NCI-H345 treated with DMSO at 0.1 percent for 48 hours (cell line): ENCODE measurements at regions not wholly inside any gene's neighbourhood (a gene's known extent, or its start where the extent isn't known, plus 50 kb on each side); places are given as distances from the start of the nearest gene placed in this dataset.

Source experiments
- DNase-seq: peaks from one replicate; lab custom pipeline; 2025; ENCODE audit not compliant: unreplicated experiment; lab: John Stamatoyannopoulos, UW

DNA sequence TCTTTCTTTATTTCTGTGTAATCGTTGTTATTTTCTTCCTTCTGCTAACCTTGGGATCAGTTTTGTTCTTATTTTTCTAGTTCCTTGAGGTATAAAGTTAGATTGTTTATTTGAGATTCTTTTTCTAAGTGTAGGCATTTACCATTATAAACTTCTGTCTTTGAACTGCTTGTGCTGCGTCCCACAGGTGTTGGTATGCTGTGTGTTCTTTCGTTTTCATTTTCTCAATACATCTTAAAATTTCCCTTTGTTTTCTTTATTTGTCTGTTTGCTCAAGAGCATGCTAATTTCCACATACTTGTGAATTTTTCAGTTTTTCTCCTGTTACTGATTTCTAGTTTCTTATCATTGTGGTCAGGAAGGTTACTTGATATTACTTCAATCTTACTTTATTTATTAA is 873.8 kb upstream of the GCFC2 start:
- DNase-seq, result no peak

DNA sequence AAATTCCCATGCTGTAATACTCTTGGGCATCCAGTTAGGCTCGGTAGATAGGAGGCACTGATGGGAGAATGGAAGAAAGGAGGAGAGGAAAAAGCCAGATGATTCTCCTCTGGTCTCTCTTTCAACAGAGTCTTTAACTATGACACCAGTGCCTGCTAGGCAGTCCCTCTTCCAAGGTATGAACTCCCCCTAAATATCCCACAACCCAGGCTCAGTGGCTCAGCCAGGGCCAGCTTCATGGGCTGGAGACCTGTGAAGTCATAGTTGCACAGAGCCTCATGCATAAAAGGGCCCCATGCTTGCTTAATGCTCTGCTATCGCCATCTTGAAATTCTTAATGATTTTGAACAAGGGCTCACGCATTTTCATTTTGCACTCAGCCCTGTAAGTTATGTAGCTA is 869.2 kb upstream of the GCFC2 start:
- no peak for DNase-seq

DNA sequence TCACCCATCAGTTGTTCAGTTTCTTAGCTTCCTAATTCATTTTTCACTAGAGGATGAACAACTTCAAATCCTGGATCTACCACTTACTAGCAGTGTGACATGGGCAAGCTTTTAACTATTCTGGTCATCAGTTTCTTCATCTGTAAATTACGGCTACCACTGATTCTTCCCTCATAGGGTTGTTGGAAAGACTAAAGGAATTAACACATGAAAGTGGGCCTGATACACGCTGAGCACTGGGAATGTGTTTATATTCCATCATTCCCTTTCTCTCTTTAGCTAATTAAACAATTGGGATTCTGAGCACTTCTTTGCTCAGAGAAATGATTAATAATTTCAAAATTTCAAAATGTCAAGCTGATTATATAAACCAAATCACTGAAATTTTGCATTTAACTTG is 862.3 kb upstream of the GCFC2 start:
- no peak for DNase-seq

DNA sequence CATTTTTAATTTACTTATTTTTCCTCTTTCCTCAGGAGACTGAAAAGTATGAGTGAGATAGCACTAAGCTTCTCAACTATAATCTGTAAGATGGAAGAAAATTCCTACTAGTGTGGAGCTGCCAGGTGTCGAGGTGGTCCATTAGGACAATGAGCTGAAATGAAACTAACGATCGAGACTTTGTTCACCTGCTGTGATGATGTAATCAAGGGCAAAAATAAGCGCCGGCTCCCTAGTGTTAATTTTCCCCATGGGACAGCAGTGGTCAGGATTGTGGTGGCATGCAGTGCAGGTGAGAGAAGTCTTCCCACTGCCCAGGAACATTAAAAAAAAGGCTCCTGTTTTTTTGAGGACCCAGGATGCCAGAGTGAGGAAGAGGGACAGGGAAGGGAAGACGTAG is 859.1 kb upstream of the GCFC2 start:
- DNase-seq, result no peak

DNA sequence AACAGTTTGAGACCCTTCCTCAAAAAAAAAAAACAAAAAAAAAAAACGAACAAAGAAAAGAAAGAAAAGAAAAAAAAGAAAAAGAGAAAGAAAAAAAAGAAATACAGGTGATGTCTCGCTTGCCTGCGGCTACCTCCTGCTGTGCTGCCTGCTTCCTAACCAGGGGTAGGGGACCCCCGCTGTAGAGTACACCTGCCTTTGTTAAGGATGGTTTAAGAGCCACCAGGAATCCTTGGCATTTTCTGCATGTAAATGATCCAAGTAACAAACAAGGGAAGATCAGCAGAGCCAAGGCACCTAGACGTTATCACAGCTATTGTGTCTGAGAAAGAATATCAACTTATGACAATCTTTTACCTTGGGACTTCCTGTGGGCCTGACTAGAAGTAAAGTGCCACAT is 856.8 kb upstream of the GCFC2 start:
- no peak for DNase-seq

DNA sequence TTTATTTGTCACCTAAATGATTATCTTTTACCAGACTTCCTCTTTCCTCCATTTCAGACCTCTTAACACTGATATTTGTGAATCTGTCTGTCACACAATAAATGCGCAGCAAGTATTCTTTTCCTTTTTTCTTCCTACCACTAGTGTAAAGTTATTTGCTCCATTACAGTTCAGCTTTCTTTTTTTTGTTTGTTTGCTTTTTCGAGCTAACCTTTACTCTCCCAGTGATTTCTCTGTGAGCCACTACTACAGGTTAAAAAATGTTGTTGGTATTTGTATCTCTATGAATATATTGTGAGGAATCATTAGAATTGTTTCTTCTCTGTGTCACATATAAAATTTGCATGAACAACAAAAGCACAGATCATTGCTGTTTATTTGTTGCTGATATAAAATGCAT is 854.0 kb upstream of the GCFC2 start:
- DNase-seq, result no peak

DNA sequence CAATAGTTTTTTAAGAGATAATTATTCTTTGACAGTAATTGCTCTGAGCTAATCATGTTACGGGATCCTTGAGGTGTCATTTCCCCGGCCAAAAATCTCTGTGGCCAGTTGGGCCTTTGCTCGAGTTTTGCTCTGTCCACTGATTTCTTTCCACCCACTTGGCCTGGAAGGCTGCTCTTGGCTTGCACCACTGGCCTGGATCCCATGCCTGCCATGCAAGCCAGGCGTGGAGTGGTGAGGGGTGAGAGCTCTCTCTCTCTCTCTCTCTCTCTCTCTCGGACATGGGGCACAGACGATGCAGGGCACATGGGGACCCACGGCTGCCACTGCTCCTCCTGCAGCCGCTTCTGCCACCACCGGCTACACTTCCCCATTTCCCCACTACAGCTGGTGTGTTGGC is 853.0 kb upstream of the GCFC2 start:
- no peak for DNase-seq

DNA sequence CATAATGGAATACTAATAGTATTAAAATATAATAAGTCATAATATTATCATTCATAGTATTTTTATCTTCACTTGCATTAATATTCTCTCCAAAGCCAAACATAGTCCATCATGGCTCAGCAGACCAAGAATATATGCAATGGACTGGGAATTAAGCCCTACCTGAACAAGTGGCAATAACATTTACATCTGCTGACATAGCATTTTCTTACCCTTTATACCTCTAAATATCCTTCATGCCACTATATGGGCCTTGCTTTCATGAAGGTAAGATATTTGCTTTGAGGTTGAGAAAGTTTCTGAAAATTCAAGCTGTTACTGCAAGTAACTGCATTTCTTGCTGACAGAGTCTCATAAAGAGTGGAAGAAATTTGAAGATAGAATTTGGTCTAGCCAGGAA is 847.4 kb upstream of the GCFC2 start:
- no peak for DNase-seq

DNA sequence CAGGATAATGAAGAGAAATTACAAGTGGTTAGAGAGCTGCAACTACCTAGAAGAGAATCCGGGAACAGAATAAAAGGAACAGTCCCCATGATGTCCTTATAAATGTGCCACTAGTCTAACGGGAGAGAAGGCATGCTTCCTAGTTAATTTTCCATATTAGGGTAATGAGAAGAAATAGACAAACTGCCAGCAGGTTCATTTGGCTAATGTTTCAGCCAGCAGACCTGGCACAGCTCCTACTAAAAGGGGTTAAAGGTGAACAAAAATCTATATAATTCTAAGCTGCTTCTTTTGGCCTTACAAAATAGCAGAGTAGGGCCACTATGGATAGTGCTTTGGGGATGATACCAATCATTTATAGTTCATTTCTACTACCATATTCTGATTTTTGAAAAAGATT is 845.3 kb upstream of the GCFC2 start:
- DNase-seq, result no peak

DNA sequence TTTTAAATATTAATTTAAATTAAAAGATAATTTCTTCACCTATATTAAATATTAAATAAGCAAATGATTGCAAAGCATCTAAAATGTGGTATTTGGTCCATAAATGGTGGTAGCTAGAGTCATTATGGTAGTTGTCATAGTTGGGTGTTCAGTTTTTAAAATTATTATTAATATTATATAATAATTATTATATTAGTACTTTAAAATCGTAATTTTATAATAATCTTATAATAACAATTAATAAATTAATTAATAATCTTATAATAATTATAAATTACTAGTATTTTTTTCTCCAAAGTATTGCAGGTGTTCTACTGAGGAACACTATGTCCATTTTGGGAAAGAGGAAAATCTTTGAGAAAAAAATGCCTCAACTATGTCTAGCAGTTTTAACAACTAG is 835.5 kb upstream of the GCFC2 start:
- no peak for DNase-seq

DNA sequence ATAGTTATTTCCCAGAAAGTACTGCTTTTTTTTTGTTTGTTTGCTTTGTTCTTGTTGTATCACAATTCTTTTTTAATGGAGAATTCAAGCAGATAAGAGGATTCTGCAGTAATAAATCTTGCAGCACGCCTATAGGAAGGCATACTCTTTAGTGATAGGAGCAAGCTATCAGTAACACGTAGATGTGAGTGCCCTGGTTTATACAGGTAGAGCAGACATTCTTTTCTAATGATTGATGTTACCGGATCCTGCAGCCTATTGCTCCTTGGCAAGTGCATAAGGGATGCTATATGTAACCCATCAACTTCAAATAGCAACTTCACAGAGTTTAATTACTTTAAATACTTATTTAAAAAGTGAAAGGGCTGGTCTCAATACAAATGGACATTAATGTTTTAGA is 834.2 kb upstream of the GCFC2 start:
- no peak for DNase-seq

DNA sequence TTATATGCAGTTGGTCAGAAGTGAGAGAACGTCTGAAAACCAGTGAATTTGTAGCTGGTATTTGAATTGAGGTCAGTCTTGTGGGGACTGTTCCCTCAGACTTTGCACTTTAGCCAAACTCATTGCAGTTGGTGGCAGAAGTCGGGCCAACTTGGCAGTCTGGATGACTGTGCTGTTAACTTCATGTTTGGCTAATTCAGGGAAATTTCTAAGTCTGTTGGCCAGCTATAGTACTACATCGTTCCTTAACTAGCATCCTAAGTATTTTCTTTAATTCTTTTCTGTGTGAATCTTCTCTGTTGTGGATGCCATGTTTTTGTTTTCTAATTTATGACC is 806.8 kb upstream of the GCFC2 start:
- no peak for DNase-seq

DNA sequence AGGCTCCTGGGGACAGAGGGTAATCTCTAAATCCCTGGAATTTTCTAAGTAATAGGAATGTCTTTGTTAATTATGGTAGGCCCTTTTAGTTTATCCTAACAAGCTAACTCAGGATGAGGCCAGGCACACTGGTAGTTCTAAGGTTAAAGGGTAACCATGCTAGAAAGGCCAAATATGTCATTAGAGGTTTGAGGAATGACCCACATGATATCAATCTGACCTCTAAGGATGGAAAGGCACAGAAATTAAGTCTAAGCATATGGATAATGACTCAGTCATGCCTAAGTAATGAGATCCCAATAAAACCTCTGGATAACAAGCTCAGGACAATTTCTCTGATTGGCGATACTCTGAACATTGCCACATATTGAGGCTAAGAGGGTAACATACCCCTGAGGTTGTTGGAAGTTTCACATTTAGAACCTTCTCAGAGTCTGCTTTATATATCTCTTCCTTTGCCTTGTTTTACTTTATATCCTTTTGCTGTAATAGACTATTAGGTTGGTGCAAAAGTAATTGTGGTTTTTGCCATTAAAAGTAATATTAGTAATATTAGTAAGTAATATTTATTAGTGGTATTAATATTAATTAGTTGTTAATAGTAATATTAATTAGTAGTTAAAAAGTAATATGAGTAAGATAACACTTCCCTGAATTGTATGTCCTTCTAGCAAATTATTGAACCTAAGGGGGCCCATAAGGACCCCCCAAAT is 806.3 kb upstream of the GCFC2 start:
- DNase-seq, result no peak

DNA sequence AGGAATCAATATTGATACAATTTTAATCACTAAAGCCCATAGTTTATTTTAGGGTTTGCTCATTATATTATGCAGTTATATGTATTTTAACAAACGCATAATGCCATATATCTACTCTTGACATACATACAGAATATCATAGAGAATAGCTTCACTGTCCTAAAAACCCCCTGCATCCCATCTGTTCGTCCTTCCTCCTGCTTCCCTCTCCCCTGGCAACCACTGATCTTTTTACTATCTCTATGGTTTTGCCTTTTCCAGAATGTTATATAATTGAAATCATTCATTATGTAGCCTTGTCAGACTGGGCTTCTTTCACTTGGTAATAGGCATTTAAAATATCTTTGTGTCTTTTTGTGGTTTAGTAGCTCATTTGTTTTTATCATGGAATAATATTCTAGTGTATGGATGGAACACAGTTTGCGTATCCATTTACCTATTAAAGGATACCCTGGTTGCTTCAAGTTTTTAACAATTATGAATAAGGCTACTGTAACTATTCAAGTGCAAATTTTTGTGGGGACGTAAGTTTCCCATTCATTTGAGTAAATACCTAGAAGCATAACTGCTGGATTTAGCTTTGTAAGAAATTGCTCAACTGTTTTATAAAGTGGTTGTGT is 801.6 kb upstream of the GCFC2 start:
- no peak for DNase-seq

DNA sequence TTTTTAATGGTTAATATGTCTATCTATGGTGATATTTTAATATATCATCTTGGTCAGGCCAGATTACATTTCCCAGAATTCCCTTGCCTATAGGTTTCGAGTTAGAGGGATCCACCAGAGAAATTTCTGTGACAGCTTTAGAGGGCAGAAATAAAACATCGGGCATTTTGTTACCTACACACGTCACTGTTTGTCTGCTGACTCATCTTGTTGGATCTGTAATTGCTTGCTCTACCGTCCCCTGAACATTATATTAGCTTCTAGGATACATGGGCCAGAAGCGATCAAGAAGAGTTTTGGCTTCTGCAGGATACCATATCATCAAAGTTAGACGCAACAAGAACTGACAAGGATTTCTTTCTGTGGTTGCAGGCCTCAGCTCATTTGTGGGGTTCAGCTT is 795.8 kb upstream of the GCFC2 start:
- DNase-seq, result no peak

DNA sequence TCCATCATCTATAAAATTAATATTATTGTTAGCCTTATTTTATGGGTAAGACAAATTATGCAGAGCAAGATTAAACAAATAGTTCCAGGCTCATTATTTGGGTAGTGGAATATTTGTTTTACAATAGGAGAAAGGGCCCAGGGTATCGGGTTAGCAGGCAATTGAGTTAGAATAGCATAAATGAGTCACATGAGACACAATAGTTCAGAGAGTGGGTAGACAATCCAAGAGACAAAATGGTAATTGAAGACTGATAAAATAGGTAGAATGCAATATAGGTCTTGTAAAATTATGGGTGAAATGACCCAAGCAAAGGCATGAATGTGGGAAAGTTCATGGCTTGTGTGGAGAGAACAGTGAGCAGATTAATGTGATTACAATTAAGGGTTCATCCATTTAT is 790.9 kb upstream of the GCFC2 start:
- DNase-seq, result no peak

DNA sequence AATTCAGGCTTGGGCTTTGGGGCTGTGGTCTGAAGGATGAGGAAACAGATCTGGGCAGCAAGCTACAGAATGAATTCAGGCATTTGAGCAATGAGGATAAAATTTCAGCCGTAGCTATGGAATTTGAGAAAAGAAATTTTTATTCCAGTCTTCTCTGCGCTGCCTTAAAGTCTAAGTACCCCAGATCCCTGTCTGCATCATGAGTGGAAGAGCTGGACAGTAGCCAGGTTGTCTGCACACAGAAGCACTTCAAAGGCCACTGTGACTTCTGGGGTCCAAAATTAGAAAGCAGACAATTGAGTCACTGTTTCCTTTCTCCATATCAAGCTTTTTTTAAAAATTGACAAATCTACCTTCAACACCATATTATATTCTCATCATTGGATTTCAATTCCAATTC is 787.6 kb upstream of the GCFC2 start:
- DNase-seq, result peak; percentile 49

DNA sequence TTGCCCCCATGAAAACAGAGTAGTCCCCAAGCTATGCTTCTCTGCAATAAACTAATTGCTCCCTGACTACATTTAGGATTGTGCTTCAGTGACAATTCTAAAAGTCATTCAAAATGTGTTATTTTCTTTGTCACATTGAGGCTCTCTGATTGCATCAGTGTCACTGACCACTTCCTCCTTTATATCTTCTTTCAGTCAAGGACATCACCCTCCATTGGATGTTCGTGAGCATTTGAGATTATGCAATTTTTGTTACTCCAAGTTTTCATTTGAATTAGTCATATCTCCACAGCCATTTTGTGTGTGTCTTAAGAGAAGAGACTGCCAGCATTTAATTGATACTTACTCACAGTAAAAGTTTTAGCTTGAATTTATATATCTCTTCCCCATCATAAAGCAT is 780.8 kb upstream of the GCFC2 start:
- no peak for DNase-seq

DNA sequence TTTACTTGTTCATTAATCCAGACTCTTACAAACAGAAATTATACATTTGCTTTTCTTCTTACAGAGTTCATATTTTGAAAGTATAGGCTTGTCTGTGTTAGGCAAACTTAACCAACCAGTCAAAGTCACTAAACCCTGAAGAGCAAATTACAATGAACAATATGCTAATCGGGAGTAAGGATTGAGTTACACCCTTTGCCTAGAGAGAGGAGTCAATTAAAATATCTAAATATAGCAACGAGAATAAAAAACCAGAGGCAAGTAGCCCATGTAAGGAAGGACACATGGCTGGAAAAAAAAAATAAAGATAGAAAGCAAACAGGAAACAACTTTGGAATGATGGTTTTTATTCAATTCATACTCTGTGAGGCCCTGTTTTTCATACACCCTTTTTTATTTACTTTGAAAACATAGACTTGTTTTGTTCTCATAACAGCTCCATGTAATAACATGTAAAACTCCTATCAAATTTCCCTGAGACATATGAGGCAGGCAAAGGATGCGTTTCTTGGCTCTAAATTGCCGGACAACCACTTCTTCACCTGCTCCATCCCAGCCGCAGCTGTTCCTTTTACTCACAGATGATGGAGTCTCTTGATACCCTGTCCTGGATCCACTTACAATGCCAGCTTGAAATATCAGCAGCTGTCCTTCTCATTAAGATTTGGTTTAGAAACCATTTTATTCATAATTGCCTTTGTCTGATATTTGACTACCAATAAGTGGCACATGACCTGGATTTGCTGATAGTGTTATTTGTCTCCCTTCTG is 767.7 kb upstream of the GCFC2 start:
- peak; percentile 25 for DNase-seq

DNA sequence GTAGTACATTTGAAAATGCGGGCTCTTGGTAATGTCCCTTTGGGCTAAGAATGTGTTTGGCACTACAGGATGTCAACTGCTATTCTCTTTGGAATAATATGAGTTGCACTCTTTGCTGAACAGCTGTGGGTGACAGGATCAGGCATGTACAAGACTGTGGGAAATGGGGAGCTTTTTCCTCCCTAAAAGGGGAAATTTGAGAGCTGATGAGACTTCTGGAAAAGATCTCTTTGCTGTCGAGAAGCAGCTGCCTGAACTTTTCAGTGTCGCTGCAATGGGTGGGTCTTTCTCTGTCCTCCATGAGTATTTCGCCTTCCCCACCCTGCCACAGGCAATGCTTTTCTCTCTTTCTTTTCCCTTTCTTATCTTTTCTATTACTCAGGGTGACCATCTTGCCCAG is 762.2 kb upstream of the GCFC2 start:
- DNase-seq, result no peak

DNA sequence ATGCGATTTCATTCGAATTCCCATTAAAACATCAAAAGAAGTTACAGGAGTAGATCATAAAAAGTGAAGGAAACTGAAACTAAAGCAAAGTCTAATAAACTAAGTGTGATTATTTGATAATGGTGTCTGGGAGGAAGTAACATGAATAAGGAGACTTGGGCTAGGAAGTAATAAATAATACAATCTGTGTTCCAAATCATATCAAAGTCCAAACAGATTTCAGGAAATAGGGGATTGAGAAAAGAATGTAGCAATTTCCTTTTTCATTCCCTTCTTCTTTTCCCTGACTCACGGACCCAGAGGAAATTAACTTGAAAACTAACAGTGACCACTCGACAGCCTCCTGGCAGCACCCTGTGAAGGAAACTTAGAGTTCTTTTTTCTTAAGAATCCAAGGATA is 758.4 kb upstream of the GCFC2 start:
- no peak for DNase-seq

DNA sequence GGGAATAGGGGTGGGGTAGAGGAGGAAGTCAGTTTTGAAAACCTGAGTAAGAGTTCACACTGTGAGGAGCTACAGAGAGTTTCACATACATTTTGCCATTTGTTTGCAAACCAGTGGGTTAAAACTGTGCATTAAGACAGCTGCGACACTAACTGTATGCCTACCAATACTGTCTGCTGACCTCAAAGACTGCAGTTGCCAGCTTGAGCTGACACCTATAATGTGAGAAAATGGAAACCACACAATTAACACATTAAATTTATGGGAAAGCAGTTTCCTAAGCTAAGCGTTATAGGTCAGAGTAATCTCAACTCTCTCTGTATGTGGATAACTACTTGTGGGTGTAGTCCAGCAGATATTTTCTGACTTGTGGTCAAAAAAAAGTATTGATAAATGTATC is 756.6 kb upstream of the GCFC2 start:
- DNase-seq, result no peak

DNA sequence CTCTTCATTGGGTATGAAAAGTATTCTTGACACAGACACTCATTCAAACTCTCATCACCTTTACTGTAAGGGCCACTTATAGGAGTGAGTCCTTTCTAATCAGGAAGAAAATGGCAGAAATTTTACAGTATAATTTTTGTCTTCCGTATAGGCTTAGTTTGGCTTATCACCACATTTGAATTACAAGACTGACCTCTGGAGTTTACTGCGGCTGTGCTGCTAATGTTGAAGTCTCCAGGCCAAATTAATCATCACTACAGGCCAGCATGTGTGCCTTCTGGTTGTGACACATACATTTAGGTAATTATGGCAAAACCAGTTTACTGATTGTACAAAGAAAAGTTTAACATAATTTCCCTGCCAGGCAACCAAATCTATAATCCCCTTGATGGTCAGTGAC is 753.6 kb upstream of the GCFC2 start:
- DNase-seq, result no peak
